ENCODE measurements at regions not wholly inside any gene's neighbourhood (a gene's known extent, or its start where the extent isn't known, plus 50 kb on each side); places are given as distances from the start of the nearest gene placed in this dataset.

DNA sequence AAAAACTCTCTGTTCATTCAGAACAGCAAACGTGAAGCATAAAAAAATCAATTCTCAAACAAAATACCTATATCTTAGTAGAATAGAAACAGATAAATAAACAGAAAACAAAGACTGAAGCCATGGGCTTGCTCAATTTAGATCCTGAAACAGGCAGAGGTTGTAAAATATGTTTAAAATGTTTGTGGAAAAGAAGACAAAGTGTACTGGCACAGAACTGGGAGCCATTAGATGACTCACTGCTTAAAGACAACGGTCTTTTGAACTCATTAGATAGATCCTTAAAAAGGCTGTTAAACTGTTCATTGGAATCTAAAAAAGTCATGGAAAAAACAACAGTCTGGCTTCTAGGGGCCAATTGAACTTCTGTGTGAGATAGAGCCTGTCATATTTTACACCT lies 247.0 kb upstream of the NDST4 start:
- no peak overlapping the region for H3K4me2 ChIP-seq
- no peak overlapping the region for H3K4me3 Mint-ChIP-seq
- no peaks in the 10 kb centered on the region for H3K79me2 ChIP-seq (replicated peaks; ENCODE audit: insufficient read depth)
- no peak overlapping the region for H3K4me3 ChIP-seq
- H3K9me2 ChIP-seq (ENCODE audit: insufficient read depth), result no peaks in the 10 kb centered on the region; the same call in 1 of the 2 replicates
- H3K9me3 Mint-ChIP-seq, result peaks cover 2% of the 10 kb centered on the region; the same call in 1 of the 3 replicates
- H3K36me3 Mint-ChIP-seq (ENCODE audit: low read depth), result no peaks in the 10 kb centered on the region
- H3K4me1 Mint-ChIP-seq, result no peaks in the 10 kb centered on the region
- no peaks in the 10 kb centered on the region for H3K4me1 ChIP-seq (ENCODE audit: insufficient read depth)
- DNase-seq (ENCODE audit: low spot score) (no peak), ATAC-seq (no peak)
- no peak overlapping the region; the same call in 1 of the 2 replicates for H3K27ac Mint-ChIP-seq
- H3K27me3 ChIP-seq (ENCODE audit: insufficient read depth), result no peaks in the 10 kb centered on the region
- no peaks in the 10 kb centered on the region for H3K27me3 Mint-ChIP-seq (ENCODE audit: insufficient read depth, low read depth, poor library complexity)
- H3K27ac ChIP-seq (ENCODE audit: low read depth), result no peak overlapping the region
- H3F3A ChIP-seq (replicated peaks; ENCODE audit: low read depth), result no peaks in the 10 kb centered on the region
- TF ChIP-seq EZH2 (IDR thresholded peaks at IDR 0.05; ENCODE audit: low read depth, unreplicated experiment), result no peak
- TF ChIP-seq POLR2AphosphoS5 (IDR thresholded peaks at IDR 0.05; ENCODE audit: low read depth), result no peak
- TF ChIP-seq, protein P1, sequence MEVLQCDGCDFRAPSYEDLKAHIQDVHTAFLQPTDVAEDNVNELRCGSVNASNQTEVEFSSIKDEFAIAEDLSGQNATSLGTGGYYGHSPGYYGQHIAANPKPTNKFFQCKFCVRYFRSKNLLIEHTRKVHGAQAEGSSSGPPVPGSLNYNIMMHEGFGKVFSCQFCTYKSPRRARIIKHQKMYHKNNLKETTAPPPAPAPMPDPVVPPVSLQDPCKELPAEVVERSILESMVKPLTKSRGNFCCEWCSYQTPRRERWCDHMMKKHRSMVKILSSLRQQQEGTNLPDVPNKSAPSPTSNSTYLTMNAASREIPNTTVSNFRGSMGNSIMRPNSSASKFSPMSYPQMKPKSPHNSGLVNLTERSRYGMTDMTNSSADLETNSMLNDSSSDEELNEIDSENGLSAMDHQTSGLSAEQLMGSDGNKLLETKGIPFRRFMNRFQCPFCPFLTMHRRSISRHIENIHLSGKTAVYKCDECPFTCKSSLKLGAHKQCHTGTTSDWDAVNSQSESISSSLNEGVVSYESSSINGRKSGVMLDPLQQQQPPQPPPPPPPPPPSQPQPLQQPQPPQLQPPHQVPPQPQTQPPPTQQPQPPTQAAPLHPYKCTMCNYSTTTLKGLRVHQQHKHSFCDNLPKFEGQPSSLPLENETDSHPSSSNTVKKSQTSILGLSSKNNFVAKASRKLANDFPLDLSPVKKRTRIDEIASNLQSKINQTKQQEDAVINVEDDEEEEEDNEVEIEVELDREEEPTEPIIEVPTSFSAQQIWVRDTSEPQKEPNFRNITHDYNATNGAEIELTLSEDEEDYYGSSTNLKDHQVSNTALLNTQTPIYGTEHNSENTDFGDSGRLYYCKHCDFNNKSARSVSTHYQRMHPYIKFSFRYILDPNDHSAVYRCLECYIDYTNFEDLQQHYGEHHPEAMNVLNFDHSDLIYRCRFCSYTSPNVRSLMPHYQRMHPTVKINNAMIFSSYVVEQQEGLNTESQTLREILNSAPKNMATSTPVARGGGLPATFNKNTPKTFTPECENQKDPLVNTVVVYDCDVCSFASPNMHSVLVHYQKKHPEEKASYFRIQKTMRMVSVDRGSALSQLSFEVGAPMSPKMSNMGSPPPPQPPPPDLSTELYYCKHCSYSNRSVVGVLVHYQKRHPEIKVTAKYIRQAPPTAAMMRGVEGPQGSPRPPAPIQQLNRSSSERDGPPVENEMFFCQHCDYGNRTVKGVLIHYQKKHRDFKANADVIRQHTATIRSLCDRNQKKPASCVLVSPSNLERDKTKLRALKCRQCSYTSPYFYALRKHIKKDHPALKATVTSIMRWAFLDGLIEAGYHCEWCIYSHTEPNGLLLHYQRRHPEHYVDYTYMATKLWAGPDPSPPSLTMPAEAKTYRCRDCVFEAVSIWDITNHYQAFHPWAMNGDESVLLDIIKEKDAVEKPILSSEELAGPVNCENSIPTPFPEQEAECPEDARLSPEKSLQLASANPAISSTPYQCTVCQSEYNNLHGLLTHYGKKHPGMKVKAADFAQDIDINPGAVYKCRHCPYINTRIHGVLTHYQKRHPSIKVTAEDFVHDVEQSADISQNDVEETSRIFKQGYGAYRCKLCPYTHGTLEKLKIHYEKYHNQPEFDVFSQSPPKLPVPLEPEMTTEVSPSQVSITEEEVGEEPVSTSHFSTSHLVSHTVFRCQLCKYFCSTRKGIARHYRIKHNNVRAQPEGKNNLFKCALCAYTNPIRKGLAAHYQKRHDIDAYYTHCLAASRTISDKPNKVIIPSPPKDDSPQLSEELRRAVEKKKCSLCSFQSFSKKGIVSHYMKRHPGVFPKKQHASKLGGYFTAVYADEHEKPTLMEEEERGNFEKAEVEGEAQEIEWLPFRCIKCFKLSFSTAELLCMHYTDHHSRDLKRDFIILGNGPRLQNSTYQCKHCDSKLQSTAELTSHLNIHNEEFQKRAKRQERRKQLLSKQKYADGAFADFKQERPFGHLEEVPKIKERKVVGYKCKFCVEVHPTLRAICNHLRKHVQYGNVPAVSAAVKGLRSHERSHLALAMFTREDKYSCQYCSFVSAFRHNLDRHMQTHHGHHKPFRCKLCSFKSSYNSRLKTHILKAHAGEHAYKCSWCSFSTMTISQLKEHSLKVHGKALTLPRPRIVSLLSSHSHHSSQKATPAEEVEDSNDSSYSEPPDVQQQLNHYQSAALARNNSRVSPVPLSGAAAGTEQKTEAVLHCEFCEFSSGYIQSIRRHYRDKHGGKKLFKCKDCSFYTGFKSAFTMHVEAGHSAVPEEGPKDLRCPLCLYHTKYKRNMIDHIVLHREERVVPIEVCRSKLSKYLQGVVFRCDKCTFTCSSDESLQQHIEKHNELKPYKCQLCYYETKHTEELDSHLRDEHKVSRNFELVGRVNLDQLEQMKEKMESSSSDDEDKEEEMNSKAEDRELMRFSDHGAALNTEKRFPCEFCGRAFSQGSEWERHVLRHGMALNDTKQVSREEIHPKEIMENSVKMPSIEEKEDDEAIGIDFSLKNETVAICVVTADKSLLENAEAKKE (CRISPR knock-in tag; IDR thresholded peaks at IDR 0.05), result no peak
- no peak for TF ChIP-seq ZNF114 (CRISPR knock-in tag; IDR thresholded peaks at IDR 0.05)
- no peak for TF ChIP-seq STAT1 (IDR thresholded peaks at IDR 0.05; ENCODE audit: unreplicated experiment)
- no peaks in the 10 kb centered on the region for H4K20me1 ChIP-seq (replicated peaks; ENCODE audit: insufficient read depth)
- no peak overlapping the region for H2AFZ ChIP-seq
- H3K36me3 ChIP-seq (ENCODE audit: insufficient read depth), result no peaks in the 10 kb centered on the region

DNA sequence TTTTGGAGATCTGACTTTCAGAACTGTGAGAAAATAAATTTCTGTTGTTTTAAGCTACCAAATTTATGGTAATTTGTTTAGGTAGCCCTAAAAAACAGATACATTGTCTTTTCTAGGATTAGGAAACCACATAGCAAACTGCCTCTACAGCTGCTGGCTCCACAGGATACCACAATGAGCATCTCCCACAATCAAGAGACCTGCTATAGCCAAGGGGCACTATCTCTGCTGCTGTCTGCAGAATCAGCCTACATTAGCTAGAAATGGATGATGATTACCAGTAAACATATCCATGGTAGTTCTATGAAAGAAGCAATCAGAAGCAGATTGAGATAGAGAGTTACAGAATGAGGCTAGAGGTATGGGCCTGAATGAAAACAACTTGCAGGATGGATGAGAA lies 244.4 kb upstream of the NDST4 start:
- H3K27ac ChIP-seq (ENCODE audit: low read depth), result no peak overlapping the region
- H3K79me2 ChIP-seq (replicated peaks; ENCODE audit: insufficient read depth), result no peaks in the 10 kb centered on the region
- no peak overlapping the region for H2AFZ ChIP-seq
- no peak overlapping the region for H3K4me2 ChIP-seq
- no peak overlapping the region for H3K27ac Mint-ChIP-seq
- H3K27me3 ChIP-seq (ENCODE audit: insufficient read depth), result no peaks in the 10 kb centered on the region
- H3K9me3 Mint-ChIP-seq, result peaks cover 19% of the 10 kb centered on the region
- H4K20me1 ChIP-seq (replicated peaks; ENCODE audit: insufficient read depth), result no peaks in the 10 kb centered on the region
- no peaks in the 10 kb centered on the region for H3K4me1 Mint-ChIP-seq
- H3K36me3 ChIP-seq (ENCODE audit: insufficient read depth), result no peaks in the 10 kb centered on the region
- H3K4me3 ChIP-seq, result no peak overlapping the region
- H3K9me2 ChIP-seq (ENCODE audit: insufficient read depth), result peaks cover 3% of the 10 kb centered on the region; the same call in 1 of the 2 replicates
- DNase-seq (ENCODE audit: low spot score) (no peak), ATAC-seq (no peak)
- peaks cover 21% of the 10 kb centered on the region; the same call in 2 of the 3 replicates for H3K36me3 Mint-ChIP-seq (ENCODE audit: low read depth)
- H3F3A ChIP-seq (replicated peaks; ENCODE audit: low read depth), result no peaks in the 10 kb centered on the region
- H3K4me3 Mint-ChIP-seq, result no peak overlapping the region
- no peaks in the 10 kb centered on the region for H3K4me1 ChIP-seq (ENCODE audit: insufficient read depth)
- H3K27me3 Mint-ChIP-seq (ENCODE audit: insufficient read depth, low read depth, poor library complexity), result no peaks in the 10 kb centered on the region
- TF ChIP-seq EZH2phosphoT487 (IDR thresholded peaks at IDR 0.05; ENCODE audit: unreplicated experiment) (no peak), STAT1 (IDR thresholded peaks at IDR 0.05; ENCODE audit: unreplicated experiment) (no peak), JUNB (IDR thresholded peaks at IDR 0.05; ENCODE audit: unreplicated experiment) (no peak), ZNF331 (CRISPR knock-in tag; IDR thresholded peaks at IDR 0.05; ENCODE audit: low read depth) (no peak), NANOG (IDR thresholded peaks at IDR 0.05; ENCODE audit: borderline replicate concordance) (no peak)

All from GM23338 (cell line).